Activated T-cell treated with anti-CD3 and anti-CD28 coated beads for 24 hours (primary cell): ENCODE measurements at regions not wholly inside any gene's neighbourhood (a gene's known extent, or its start where the extent isn't known, plus 50 kb on each side); places are given as distances from the start of the nearest gene placed in this dataset.
A peak's percentile ranks its signal among the peaks of the same experiment; 100 is the strongest.

Experiments used
- DNase-seq: peaks from one replicate; pipeline ENCODE4 v3.0.0-alpha.2; 2020; ENCODE audit warnings: low read depth

- DNase-seq: no peak
Observed at GRCh38 chr3:71991681-71992080, 206.7 kb upstream of the PROK2 start.

GRCh38 chr3:71991046-71991445, 206.1 kb upstream of the PROK2 start:
- no peak for DNase-seq

GRCh38 chr3:71990545-71990944, 205.6 kb upstream of the PROK2 start:
- no peak for DNase-seq

GRCh38 chr3:71989165-71989564, 204.2 kb upstream of the PROK2 start:
- no peak for DNase-seq

GRCh38 chr3:71987828-71988227, 202.9 kb upstream of the PROK2 start:
- no peak for DNase-seq

GRCh38 chr3:71987089-71987735, 202.3 kb upstream of the PROK2 start:
- DNase-seq: no peak

- no peak for DNase-seq
Observed at GRCh38 chr3:71986606-71987005, 201.7 kb upstream of the PROK2 start.

- peak; percentile 12 for DNase-seq
Observed at GRCh38 chr3:71984843-71985613, 200.1 kb upstream of the PROK2 start.

GRCh38 chr3:71983694-71984093, 198.7 kb upstream of the PROK2 start:
- no peak for DNase-seq

GRCh38 chr3:71982506-71983258, 197.7 kb upstream of the PROK2 start:
- DNase-seq: peak; percentile 54

GRCh38 chr3:71979175-71979574, 194.2 kb upstream of the PROK2 start:
- no peak for DNase-seq

GRCh38 chr3:71978150-71978721, 193.3 kb upstream of the PROK2 start:
- DNase-seq: peak; percentile 8

GRCh38 chr3:71977525-71977924, 192.6 kb upstream of the PROK2 start:
- no peak for DNase-seq

- no peak for DNase-seq
Observed at GRCh38 chr3:71975573-71975972, 190.6 kb upstream of the PROK2 start.

- no peak for DNase-seq
Observed at GRCh38 chr3:71974786-71975185, 189.8 kb upstream of the PROK2 start.

GRCh38 chr3:71973274-71974030, 188.5 kb upstream of the PROK2 start:
- no peak for DNase-seq

GRCh38 chr3:71972031-71972430, 187.1 kb upstream of the PROK2 start:
- DNase-seq: no peak

- no peak for DNase-seq
Observed at GRCh38 chr3:71968544-71968943, 183.6 kb upstream of the PROK2 start.

GRCh38 chr3:71966185-71966584, 181.2 kb upstream of the PROK2 start:
- DNase-seq: no peak

- DNase-seq: no peak
Observed at GRCh38 chr3:71964170-71964569, 179.2 kb upstream of the PROK2 start.

- no peak for DNase-seq
Observed at GRCh38 chr3:71962561-71963240, 177.8 kb upstream of the PROK2 start.
